Tibial artery (tissue), 4 donors: ENCODE measurements at regions not wholly inside any gene's neighbourhood (a gene's known extent, or its start where the extent isn't known, plus 50 kb on each side); places are given as distances from the start of the nearest gene placed in this dataset.

Experiments used
- DNase-seq, 2 donors: peaks; one replicate each; pipeline ENCODE4 v3.0.0-alpha.2; 2019
- H3K27ac ChIP-seq, 2 donors: fragments of 200-600 bp; sonication (generic) in 1 of 2; 1 replicate in 1 of 2; 2 replicates in 1 of 2; pipeline ENCODE4 v1.5.1; 2018 to 2019; ENCODE audit warnings: mild to moderate bottlenecking in 1 of 2
- H3K27me3 ChIP-seq, 2 donors: fragments of 200-600 bp; sonication (generic) in 1 of 2; one replicate each; pipeline versions ENCODE4 v1.5.1 to v1.6.0; 2016 to 2019
- H3K36me3 ChIP-seq, 3 donors: fragments of 200-600 bp; sonication (generic) in 2 of 3; one replicate each; pipeline ENCODE4 v1.5.1; 2016 to 2019; ENCODE audit warnings: mild to moderate bottlenecking in 2 of 3
- H3K4me1 ChIP-seq, 4 donors: fragments of 200-600 bp; sonication (generic) in 2 of 4; 1 replicate in 3 of 4; 2 replicates in 1 of 4; pipeline ENCODE4 v1.5.1; 2016 to 2019
- H3K4me3 ChIP-seq, 2 donors: fragments of 200-600 bp; sonication (generic) in 1 of 2; 1 replicate in 1 of 2; 2 replicates in 1 of 2; pipeline ENCODE4 v1.5.1; 2018 to 2019; ENCODE audit warnings: mild to moderate bottlenecking in 2 of 2
- H3K9me3 ChIP-seq, 3 donors: fragments of 200-600 bp; sonication (generic) in 1 of 3; one replicate each; pipeline ENCODE4 v1.5.1; 2016 to 2019
- intact Hi-C: fragments of 100-400 bp; cut with DNase I; formaldehyde crosslinking; loops from one replicate; pipeline ENCODE4 v1.15.0; 2023; ENCODE audit warnings: low total_unique reads
- TF ChIP-seq, protein P1 (sequence below), 2 experiments: fragments of 200-600 bp in 1 of 2; fragments of 450-650 bp in 1 of 2; IDR thresholded peaks; one replicate each; pipeline ENCODE4 v1.5.1; 2017 to 2019; ENCODE audit warnings: antibody characterized with exemption in 2 of 2, mild to moderate bottlenecking in 1 of 2, moderate library complexity in 1 of 2

GRCh38 chr7:4436936-4437335 is 245.2 kb upstream of the FOXK1 start:
- DNase-seq: no peak
- H3K4me3 ChIP-seq: no peak overlapping the region
- H3K27ac ChIP-seq: no peak overlapping the region
- no peaks in the 10 kb centered on the region for H3K4me1 ChIP-seq
- no peaks in the 10 kb centered on the region for H3K9me3 ChIP-seq
- H3K27me3 ChIP-seq: peaks cover 0 to 17% of the 10 kb centered on the region in 2 donors
- intact Hi-C loops: no loop called here
- TF ChIP-seq, protein P1, sequence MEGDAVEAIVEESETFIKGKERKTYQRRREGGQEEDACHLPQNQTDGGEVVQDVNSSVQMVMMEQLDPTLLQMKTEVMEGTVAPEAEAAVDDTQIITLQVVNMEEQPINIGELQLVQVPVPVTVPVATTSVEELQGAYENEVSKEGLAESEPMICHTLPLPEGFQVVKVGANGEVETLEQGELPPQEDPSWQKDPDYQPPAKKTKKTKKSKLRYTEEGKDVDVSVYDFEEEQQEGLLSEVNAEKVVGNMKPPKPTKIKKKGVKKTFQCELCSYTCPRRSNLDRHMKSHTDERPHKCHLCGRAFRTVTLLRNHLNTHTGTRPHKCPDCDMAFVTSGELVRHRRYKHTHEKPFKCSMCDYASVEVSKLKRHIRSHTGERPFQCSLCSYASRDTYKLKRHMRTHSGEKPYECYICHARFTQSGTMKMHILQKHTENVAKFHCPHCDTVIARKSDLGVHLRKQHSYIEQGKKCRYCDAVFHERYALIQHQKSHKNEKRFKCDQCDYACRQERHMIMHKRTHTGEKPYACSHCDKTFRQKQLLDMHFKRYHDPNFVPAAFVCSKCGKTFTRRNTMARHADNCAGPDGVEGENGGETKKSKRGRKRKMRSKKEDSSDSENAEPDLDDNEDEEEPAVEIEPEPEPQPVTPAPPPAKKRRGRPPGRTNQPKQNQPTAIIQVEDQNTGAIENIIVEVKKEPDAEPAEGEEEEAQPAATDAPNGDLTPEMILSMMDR (IDR thresholded peaks at IDR 0.05): no peak
- no peaks in the 10 kb centered on the region for H3K36me3 ChIP-seq

DNA sequence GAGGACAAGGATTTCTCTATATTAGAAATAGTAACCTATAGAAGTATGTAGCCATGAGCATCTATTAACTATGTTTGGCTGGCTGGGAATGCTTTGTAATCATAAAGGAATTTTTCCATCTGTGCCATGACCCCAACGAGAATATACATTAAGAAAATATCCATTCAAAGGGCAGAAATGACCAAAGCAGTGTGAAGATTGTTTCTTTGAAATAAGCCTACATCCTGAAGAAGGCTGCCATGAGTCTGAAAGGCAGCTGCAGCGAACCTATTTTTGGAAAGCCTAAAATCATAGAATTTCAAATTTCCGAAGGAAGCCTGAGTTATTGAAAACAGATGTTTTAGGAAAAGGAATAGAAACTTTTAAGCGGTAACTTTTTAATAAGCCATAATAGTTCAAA is 244.2 kb upstream of the FOXK1 start:
- intact Hi-C loops: no loop called here
- H3K27ac ChIP-seq: no peak overlapping the region

DNA sequence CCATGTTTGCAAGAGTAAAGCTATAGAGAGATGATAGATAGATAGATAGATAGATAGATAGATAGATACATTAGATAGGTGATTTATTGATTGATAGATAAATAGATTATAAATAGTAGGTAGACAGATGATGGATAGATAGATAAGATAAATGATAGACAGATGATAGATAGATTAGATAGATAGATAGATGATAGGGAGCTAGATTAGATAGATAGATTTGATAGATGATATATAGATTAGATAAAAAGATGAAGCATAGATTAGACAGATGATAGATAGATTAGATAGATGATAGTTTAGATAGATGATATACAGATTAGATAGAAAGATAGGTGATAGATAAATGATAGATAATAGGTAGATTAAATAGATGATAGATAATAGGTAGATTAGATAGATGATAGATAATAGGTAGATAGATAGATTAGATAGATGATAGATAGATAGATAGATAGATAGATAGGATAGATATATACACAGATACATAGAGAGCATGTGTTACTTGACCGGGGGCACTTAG is 243.3 kb upstream of the FOXK1 start:
- H3K4me1 ChIP-seq: no peaks in the 10 kb centered on the region
- DNase-seq: no peak
- TF ChIP-seq, protein P1 (IDR thresholded peaks at IDR 0.05): no peak
- no peaks in the 10 kb centered on the region for H3K9me3 ChIP-seq
- no peak overlapping the region for H3K27ac ChIP-seq
- no peak overlapping the region for H3K4me3 ChIP-seq
- H3K27me3 ChIP-seq: peaks cover 0 to 17% of the 10 kb centered on the region in 2 donors
- H3K36me3 ChIP-seq: no peaks in the 10 kb centered on the region
- intact Hi-C loops: no loop called here

More for the DNA sequence above, 244.2 kb upstream of the FOXK1 start:
- TF ChIP-seq, protein P1 (IDR thresholded peaks at IDR 0.05): no peak
- DNase-seq: no peak
- Histone ChIP-seq H3K27me3 (peaks cover 0 to 17% of the 10 kb centered on the region in 2 donors), H3K36me3 (no peaks in the 10 kb centered on the region), H3K4me3 (no peak overlapping the region), H3K4me1 (no peaks in the 10 kb centered on the region), H3K9me3 (no peaks in the 10 kb centered on the region)

DNA sequence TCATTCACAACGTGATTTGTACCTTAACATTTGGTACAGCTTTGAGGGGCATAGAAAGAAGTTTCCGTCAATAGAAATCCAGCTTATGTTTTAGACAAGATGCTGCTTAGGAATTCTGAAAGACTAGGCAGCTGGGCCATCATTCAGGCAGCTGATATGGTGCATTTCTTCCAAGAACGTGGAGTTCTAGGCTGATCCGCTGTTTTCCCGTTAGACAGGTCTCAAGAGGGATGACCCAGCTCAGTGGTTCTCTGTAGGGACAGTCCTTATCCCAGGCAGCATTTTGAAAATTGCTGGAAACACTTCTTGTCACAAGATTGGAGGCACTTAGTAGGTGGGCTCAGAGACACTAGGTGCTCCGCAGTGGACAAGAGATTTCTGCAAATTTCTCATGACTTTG is 242.7 kb upstream of the FOXK1 start:
- Histone ChIP-seq H3K4me3 (no peak overlapping the region), H3K36me3 (no peaks in the 10 kb centered on the region), H3K9me3 (no peaks in the 10 kb centered on the region), H3K27ac (no peak overlapping the region), H3K4me1 (no peaks in the 10 kb centered on the region), H3K27me3 (peaks cover 0 to 14% of the 10 kb centered on the region in 2 donors)
- DNase-seq: no peak
- intact Hi-C loops: no loop called here
- TF ChIP-seq, protein P1 (IDR thresholded peaks at IDR 0.05): no peak

- no peak overlapping the region for H3K4me3 ChIP-seq
- H3K27ac ChIP-seq: no peak overlapping the region
- intact Hi-C loops: no loop called here
- H3K36me3 ChIP-seq: no peaks in the 10 kb centered on the region
- no peaks in the 10 kb centered on the region for H3K4me1 ChIP-seq
- no peak for DNase-seq
- H3K9me3 ChIP-seq: no peaks in the 10 kb centered on the region
- TF ChIP-seq, protein P1 (IDR thresholded peaks at IDR 0.05): no peak
- H3K27me3 ChIP-seq: no peaks in the 10 kb centered on the region
These were observed 238.0 kb upstream of the FOXK1 start for GRCh38 chr7:4444106-4444505.

- Histone ChIP-seq H3K27ac (no peak overlapping the region), H3K4me1 (no peaks in the 10 kb centered on the region), H3K4me3 (no peak overlapping the region), H3K9me3 (no peaks in the 10 kb centered on the region), H3K36me3 (no peaks in the 10 kb centered on the region), H3K27me3 (no peaks in the 10 kb centered on the region)
- TF ChIP-seq, protein P1 (IDR thresholded peaks at IDR 0.05): no peak
- intact Hi-C loops: no loop called here
- no peak for DNase-seq
These were observed 236.3 kb upstream of the FOXK1 start for GRCh38 chr7:4445777-4446176.
